ENCODE measurements at regions not wholly inside any gene's neighbourhood (a gene's known extent, or its start where the extent isn't known, plus 50 kb on each side); places are given as distances from the start of the nearest gene placed in this dataset.

DNA sequence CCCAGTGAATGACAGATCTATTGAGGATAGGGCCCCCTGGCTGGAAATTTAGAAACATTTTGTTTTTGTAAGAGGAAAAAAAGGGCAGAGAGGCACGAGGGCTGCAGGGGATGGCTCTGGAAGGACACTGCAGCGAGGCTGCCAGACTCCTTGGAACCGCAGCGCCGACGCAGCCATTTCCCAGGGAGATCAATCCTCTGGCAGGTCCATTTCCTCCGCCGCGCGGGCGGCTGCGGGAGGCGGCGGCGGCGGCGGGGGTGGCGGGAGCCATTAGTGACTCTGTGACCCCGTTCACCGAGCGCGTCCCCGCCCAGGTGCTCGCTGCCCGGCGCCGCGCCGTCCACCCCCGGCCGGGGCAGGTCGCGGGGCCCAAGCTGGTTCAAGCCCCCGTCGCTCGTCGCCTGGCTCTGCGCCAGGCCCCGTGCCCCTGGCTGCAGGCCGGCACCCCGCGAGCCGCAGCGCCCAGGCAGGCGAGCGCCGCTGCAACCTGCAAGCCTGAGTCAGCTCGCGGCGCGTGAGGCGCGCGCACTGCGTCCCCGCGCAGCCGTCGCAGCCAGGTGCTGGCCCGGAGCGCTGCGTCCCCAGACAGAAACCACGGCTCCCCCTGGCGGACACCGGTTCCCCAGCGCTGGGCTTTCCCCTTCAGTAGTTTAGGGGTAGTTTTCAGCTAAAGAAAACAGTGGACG lies 192.6 kb downstream of the KATNAL1 start:
- TF ChIP-seq EZH2 (IDR thresholded peaks at IDR 0.05; ENCODE audit: borderline replicate concordance, insufficient read depth, low read depth, low read length, poor library complexity, severe bottlenecking), result no peak
- TF ChIP-seq CTCF (IDR thresholded peaks at IDR 0.05), result peak; percentile 89
- ChIA-PET CTCF (interaction anchor here (0.6 to 9.5 kb wide), 32 partner anchors 8 to 751 kb away, joined by 3 to 286 read pairs (median 5); partner anchors contain the start of gene KATNAL1), POLR2A (interaction anchor here (0.9 to 1.3 kb wide), 2 partner anchors 232 to 503 kb away, joined by 3 read pairs; partner anchors contain the start of gene USPL1)
- under 1% methylated on average over 67 of the region's 67 CpGs for WGBS (ENCODE audit: insufficient coverage)
- H4K20me1 ChIP-seq (ENCODE audit: control insufficient read depth, insufficient read depth, low read length, poor library complexity, severe bottlenecking), result no peaks in the 10 kb centered on the region
- H3K4me2 ChIP-seq (replicated peaks; ENCODE audit: low read depth, low read length, poor library complexity, severe bottlenecking), result peak overlapping the region; percentile 76
- ATAC-seq (ENCODE audit: low read depth) (peak; percentile 93), DNase-seq (peak; percentile 92)
- peaks cover 6 to 23% of the 10 kb centered on the region in 2 donors for H3K4me1 ChIP-seq (ENCODE audit: control insufficient read depth in 2 of 2, insufficient read depth in 2 of 2, low read length in 2 of 2)
- H3K4me3 ChIP-seq (ENCODE audit: control extremely low read depth in 1 of 5, extremely low read depth in 1 of 5, insufficient read depth in 1 of 5, low read depth in 2 of 5, low read length in 4 of 5), result peak overlapping the region; percentile 32 to 72 (median 47)
- H3K4me3 Mint-ChIP-seq, result peak overlapping the region; percentile 84
- H3K9ac ChIP-seq (ENCODE audit: low read length), result peak overlapping the region; percentile 66
- no peaks in the 10 kb centered on the region for H3K9me3 Mint-ChIP-seq (ENCODE audit: insufficient read depth)
- no peaks in the 10 kb centered on the region for H3K9me3 ChIP-seq (ENCODE audit: control extremely low read depth in 1 of 3, control insufficient read depth in 2 of 3, insufficient read depth in 1 of 3, low read length in 2 of 3)
- H3K4me1 Mint-ChIP-seq, result peaks cover 28% of the 10 kb centered on the region
- no peaks in the 10 kb centered on the region for H3K79me2 ChIP-seq (ENCODE audit: control insufficient read depth, insufficient read depth, low read length)
- intact Hi-C loops (cut with micrococcal nuclease), result loop anchor here (1.0 to 10.0 kb wide), 6 partner anchors 18 to 606 kb away; partner anchors contain the start of genes SLC7A1 and UBL3
- H3K27me3 ChIP-seq (replicated peaks in 1 of 4; ENCODE audit: control extremely low read depth in 1 of 4, control insufficient read depth in 3 of 4, insufficient read depth in 4 of 4, low read length in 3 of 4), result peaks cover 0 to 5% (median 2%) of the 10 kb centered on the region in 4 experiments
- peak overlapping the region; percentile 66 for H3K27ac Mint-ChIP-seq
- H2AFZ ChIP-seq (ENCODE audit: insufficient read depth, low read depth, low read length, poor library complexity, severe bottlenecking), result peak overlapping the region; percentile 68
- peaks cover 21% of the 10 kb centered on the region for H3K27me3 Mint-ChIP-seq
- H3K27ac ChIP-seq (ENCODE audit: low read length in 2 of 2), result no peak overlapping the region
- H3K36me3 ChIP-seq (replicated peaks in 1 of 2; ENCODE audit: control extremely low read depth in 1 of 2, control insufficient read depth in 1 of 2, extremely low read depth in 1 of 2, insufficient read depth in 2 of 2, low read length in 1 of 2), result no peaks in the 10 kb centered on the region

Data from B cell (primary cell).